ENCODE measurements at regions not wholly inside any gene's neighbourhood (a gene's known extent, or its start where the extent isn't known, plus 50 kb on each side); places are given as distances from the start of the nearest gene placed in this dataset.

DNA sequence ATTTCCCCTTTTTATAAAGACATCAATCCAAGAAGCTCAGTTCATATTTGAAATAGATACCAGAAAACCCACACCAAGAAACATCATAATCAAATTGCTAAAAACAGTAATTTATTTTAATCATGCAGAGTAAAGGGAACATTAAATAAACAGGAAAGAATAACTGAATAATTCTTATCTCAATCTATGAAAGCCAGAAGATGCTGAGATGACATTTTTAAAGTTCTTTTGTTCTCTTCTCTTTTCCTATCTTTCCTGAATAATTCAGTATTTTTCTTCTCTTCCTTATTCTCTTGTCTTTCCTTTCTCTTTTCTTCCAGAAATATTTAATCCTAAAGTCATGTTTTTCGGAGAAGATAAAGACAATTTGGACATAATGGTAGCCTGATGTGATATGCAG is 259.0 kb upstream of the OPRM1 start:
- DNase-seq = no peak

DNA sequence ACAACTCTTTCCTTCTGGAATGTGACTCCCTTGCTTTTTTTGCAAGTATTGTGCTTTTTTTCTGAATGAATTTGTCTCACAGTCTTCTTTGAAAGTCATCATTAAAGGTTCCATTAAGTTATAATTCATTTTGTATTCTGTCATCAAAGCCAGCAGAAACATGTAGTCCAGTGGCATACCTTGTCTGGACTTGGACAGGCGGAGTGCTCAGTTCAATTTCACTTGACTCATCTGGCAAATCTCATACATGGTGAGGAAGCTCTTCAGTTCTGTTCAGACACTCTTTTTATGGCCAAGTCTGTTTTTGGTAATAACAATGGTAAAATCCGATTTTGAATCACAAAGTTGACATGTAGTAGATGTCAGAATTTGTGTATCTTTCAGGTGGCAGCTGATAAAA is 260.8 kb upstream of the OPRM1 start:
- no peak for DNase-seq

- no peak for DNase-seq
Measured at GRCh38 chr6:153771577-153771976, 267.5 kb upstream of the OPRM1 start.

DNA sequence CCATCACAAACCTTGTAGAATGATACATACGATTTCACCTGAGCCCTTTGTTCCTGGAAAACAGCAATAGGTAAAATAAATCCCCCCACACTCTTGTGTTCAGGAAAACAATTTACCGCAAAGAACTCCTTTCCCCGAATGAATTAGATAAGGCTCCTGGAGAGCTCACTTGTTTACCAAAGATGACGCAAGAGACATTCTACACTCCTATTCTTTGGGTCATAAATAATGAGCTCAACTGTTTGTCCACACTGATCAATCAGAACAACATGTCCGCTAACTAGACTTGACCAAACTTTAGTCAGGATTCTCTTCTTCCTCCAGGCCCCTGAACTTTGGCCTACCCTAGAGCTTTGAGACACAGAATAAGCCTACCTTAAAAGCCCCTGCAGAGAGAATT is 271.9 kb upstream of the OPRM1 start:
- DNase-seq = no peak

DNA sequence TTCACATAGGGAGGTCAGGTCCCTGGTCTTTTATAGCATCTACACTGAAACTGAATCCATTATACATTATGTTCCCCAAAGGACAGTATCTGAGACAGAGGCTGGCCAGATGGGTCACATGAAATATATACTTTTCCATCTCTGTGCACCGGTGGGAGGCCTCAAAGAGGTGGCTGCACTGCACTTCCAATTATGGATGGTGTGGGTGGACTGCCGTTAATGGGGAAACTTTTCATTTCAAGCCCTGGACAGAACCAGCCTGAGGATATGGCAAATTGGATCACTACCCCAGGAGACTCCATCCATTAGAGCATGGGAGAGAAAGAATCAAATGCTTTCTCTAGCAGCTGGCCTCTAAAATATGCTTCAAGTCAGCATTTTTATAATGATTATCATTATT is 280.5 kb upstream of the OPRM1 start:
- DNase-seq = no peak

DNA sequence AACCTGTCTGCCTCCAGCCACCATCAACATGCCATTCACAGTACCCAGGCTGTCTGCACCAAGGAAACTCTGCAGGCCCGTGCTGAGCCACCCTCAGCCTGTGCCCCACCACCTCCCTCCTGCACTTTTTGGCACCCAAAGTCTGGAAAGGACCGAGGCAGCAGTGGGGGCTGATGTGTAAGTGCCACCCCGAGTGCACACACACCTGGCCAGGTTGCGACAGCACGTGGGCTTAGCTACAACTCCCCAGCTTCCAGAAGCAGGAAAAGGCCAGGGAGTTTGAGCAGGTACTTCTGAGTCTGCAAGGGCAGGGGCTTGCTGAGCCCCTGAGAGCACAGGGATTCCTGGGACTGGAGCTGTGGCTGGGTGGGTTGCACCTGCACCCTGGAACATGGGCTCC is 303.3 kb upstream of the OPRM1 start:
- DNase-seq = no peak

DNA sequence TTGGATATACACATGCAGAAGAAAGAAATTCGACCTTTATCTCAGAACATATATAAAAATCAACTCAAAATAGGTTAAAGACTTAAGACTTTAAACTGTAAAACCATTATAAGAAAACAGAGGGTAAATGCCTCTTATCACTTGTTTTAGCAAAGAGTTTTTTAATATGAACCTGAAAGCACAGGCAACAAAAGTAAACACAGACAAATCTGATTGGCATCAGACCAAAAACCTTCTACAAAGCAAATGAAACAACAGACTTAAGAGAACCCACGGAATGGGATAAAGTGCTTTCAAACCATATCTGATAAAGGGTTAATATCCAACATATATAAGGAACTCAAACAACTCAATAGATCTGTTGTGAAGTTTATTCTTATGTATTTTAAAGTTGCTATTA is 309.9 kb upstream of the OPRM1 start:
- no peak for DNase-seq

GRCh38 chr6:153727885-153728284 is 311.2 kb upstream of the OPRM1 start:
- no peak for DNase-seq

DNA sequence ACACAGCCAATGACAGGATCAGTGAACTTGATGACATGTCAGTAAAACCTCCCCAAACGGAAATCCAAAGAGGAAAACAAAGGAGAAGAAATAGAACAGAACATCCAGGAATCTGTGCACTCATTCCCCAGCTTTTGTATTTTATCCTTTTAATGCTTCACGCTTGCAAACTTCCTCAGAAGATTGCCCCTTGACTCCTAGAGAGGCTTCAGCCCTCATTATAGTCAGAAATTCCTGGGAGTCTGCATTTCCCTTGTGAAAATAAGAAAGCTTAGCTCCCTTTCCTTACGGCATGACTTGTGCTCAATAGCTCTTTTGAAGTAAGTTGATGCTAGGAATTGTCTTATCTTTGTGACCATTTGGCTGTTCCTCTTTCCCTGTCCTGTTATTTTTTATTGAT is 313.6 kb upstream of the OPRM1 start:
- DNase-seq = no peak

- DNase-seq = no peak
Measured at GRCh38 chr6:153720732-153721131, 318.3 kb upstream of the OPRM1 start.

DNA sequence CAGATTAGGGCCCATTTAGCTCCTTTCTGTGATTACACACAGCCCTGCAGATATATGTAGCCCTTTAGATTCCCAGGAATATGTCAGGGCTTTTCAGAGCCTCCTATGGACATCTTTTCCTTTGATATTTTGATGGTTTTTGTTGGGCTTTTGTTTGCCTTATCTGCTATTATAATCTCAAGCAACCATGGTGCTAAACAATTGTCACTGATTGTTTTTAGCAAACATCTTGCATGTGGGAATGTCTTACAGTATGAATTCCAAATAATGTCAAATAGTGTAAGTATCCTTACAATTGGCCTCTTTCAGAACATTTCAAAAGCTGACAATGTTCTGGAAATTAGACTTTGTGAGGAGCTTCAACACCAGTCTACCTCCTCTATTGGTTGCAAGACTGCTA is 333.6 kb upstream of the OPRM1 start:
- DNase-seq = no peak

DNA sequence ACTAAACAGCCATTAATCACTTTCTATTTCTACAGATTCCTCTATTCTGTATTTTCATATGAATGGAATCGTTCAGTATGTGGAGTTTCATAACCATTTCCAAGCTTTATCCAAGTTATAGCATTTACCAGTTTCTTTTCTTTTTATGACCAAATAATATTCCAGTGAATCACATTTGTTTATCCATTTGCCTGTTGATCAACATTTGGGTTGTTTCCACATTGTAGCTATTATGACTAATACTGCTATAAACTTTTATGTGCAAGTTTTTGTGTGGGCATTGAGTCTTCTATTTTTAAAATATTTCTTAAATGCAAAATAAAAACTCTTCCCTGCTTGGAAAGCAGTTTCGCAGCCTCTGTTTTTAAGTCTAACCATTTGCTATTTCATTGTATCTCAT is 336.4 kb upstream of the OPRM1 start:
- DNase-seq = no peak

GRCh38 chr6:153698637-153699036 is 340.4 kb upstream of the OPRM1 start:
- DNase-seq = no peak

- DNase-seq = no peak
Measured at GRCh38 chr6:153698001-153698400, 341.0 kb upstream of the OPRM1 start.

DNA sequence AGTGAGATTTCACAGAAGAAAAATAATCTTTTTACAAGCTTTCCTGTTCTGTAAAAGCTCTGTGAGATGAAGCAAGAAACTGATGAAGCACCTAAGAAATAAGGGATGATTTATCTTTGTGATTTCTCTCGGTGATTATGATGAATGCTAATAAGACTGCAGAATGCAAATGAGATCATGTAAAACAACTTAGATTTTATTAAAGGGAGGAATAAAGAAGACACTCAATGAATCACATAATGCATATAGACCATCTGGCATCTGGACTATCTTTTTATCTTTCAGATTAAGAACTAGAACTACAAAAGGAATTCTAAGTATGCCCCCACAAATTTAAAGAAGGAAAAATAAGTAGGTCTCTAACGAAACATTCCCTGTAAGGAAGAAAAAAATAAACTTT is 361.5 kb upstream of the OPRM1 start:
- no peak for DNase-seq

- no peak for DNase-seq
Measured at GRCh38 chr6:153673750-153674149, 365.3 kb upstream of the OPRM1 start.

DNA sequence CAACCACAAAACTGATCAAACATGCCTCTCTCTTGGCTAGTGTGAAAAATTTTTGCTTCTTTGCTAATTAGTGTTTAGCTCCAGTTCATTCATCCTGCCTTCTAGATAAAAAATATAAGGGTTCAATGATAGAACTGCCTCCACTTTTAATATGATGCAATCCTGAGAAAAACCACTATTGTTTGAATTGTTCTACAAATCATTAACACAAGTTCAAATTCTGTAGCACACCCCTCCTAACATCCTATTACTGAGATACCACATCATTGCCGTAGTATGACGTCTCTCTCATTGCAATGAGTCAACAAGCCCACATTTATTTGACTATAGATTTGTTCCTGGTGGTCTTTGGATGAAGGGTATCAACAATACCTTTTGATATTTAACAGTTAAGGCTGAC is 365.8 kb upstream of the OPRM1 start:
- no peak for DNase-seq

- DNase-seq = no peak
Measured at GRCh38 chr6:153670403-153671026, 368.5 kb upstream of the OPRM1 start.

GRCh38 chr6:153668758-153669157 is 370.3 kb upstream of the OPRM1 start:
- DNase-seq = no peak

- DNase-seq = no peak
Measured at GRCh38 chr6:153662982-153663381, 376.1 kb upstream of the OPRM1 start.

DNA sequence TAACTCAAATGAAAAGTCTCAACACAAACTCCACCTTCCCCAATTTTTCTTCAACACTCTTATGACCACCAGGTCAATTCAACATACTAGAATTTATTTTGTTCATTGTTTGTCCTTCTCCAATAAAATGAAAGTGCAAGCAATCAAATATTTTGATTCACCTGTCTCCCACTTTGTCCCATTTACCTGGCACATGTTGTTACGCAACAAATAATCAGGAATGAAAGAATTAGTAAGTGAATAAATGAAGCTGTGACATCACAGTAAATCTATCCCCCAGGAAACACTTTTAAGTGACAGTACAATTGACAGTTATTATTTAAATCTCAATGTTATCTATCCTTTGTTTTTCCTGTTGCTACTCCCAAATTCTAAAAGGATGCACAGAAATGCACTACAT is 393.7 kb upstream of the OPRM1 start:
- DNase-seq = no peak

GRCh38 chr6:153644000-153644399 is 395.0 kb upstream of the OPRM1 start:
- DNase-seq = no peak

DNA sequence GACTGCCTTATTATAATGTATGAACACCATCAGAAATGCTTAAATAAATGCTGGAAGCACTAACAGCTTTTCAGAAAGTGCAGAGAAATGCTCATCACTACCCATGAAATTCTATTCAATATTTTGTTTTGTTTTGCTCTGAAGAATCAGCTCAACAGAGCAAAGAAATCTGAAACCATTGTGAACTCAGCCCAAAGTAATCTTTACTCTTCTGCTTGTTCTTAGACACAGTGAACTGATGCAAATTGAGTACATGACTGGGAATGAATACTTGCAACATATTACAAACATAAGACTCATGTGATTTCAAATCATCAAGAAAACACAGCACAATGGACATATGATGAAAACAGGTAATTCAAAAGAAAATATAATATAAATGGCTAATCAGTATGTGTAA is 404.6 kb upstream of the OPRM1 start:
- DNase-seq = no peak

DNA sequence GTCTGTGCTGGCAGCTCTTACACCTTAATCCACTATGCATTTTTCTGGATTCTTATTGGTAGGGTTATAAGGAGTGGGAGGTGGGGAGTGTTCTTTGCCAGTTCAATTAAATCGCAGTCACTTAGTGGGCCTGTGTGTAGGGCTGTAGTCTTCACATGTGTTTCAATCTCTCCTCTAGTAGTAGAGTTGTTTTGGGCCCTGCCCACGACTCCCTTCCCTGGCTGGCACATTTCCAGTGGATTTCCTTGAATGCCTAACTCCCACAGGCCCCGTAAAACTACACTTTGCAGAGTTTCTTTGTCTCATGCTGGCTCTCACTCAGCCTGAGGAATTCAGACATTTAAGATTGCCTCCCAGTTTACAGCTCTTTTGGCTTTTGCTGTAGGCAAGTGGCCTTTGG is 414.0 kb upstream of the OPRM1 start:
- no peak for DNase-seq

DNA sequence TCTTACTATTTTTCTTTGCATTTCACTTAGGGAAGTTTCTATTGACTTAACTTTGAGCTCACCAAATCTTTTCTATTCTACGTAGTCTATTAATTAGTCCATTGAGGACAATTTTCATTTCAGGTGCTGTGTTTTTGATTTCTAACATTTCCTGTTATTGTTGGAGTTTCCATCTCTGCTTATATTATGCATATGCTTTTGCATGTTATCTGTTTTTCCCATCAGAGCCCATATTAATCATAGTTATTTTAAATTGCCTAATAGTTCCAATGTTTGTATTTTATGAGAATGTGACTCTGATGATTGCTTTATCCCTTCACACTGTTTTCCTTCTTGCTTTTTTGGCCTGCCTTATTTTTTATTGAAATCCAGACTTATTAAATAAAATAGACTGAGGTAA is 414.5 kb upstream of the OPRM1 start:
- no peak for DNase-seq

- DNase-seq = no peak
Measured at GRCh38 chr6:153623496-153623895, 415.5 kb upstream of the OPRM1 start.

Measured in stimulated activated CD4-positive, alpha-beta T cell treated with anti-CD3 and anti-CD28 coated beads, Interleukin-12 subunit alpha, Interleukin-12 subunit beta, amount 100 ng/mL, for 4 hours (primary cell).